A549 (cell line): ENCODE measurements at regions not wholly inside any gene's neighbourhood (a gene's known extent, or its start where the extent isn't known, plus 50 kb on each side); places are given as distances from the start of the nearest gene placed in this dataset.

Source experiments
- ATAC-seq, 2 experiments: fragments of 200-7000 bp in 1 of 2; fragments of >200 bp in 1 of 2; cut with Nextera tagmentation in 1 of 2; cut with Tn5 transposase in 1 of 2; 3 replicates each; pipeline versions ENCODE4 v1.8.0 to v1.9.1; 2018 to 2020; ENCODE audit warnings: mild to moderate bottlenecking in 1 of 2, moderate library complexity in 1 of 2
- CTCF ChIA-PET: fragments of 300-600 bp; sonication (Branson Sonifier 250); formaldehyde crosslinking; extraction: SDS; loops from one replicate; lab custom pipeline; 2021; ENCODE audit warnings: antibody characterized with exemption, inconsistent platforms; lab: Yijun Ruan, JAX
- POLR2A ChIA-PET: fragments of 350-600 bp; formaldehyde crosslinking; extraction: SDS; loops from one replicate; lab custom pipeline; 2021; ENCODE audit warnings: antibody characterized with exemption, inconsistent platforms; lab: Yijun Ruan, JAX
- DNase-seq, 2 experiments: peaks; one replicate each; pipeline versions ENCODE4 v3.0.0 to v3.0.0-alpha.2; 2011 to 2016; ENCODE audit warnings: low read depth in 1 of 2, low spot score in 1 of 2
- FAIRE-seq: peaks from 2 replicates; lab custom pipeline; 2011; peaks lifted over from hg19 to GRCh38; lab: Jason Lieb, UNC
- H3K27ac ChIP-seq, 2 experiments: fragments of >200 bp; sonication (Bioruptor Twin); formaldehyde crosslinking; 3 replicates each; pipeline ENCODE4 v1.5.1; 2016 to 2017
- H3K4me1 ChIP-seq: fragments of >200 bp; sonication (Bioruptor Twin); formaldehyde crosslinking; 3 replicates; pipeline ENCODE4 v1.6.1; 2016
- H3K4me2 ChIP-seq: fragments of >200 bp; sonication (Bioruptor Twin); formaldehyde crosslinking; 3 replicates; pipeline ENCODE4 v1.6.1; 2016
- H3K4me3 ChIP-seq: fragments of >200 bp; sonication (Bioruptor Twin); formaldehyde crosslinking; 3 replicates; pipeline ENCODE4 v1.5.1; 2016
- H3K9me3 ChIP-seq: fragments of >200 bp; sonication (Bioruptor Twin); formaldehyde crosslinking; 3 replicates; pipeline ENCODE4 v1.6.1; 2016
- CHD2 ChIP-seq: fragments of 150-350 bp; IDR thresholded peaks from 2 replicates; pipeline ENCODE4 v1.6.1; 2014; ENCODE audit warnings: low read length; ENCODE audit not compliant: partially characterized antibody
- EHF ChIP-seq: fragments of 250-450 bp; sonication (Bioruptor Pico); IDR thresholded peaks from 2 replicates; pipeline ENCODE4 v1.5.0; 2020; ENCODE audit warnings: mild to moderate bottlenecking
- FOSB ChIP-seq: fragments of 250-450 bp; sonication (Bioruptor Pico); IDR thresholded peaks from 2 replicates; pipeline ENCODE4 v1.5.0; 2020; ENCODE audit warnings: mild to moderate bottlenecking, moderate library complexity
- FOSL2 ChIP-seq, 2 experiments: fragments of 450-650 bp in 1 of 2; fragments of >200 bp in 1 of 2; sonication (Bioruptor Twin) in 1 of 2; formaldehyde crosslinking; IDR thresholded peaks; 2 replicates each; pipeline versions ENCODE4 v1.5.0 to v1.6.1; 2016 to 2020; ENCODE audit warnings: mild to moderate bottlenecking in 1 of 2, moderate library complexity in 1 of 2
- HOXB13 ChIP-seq: fragments of 250-450 bp; sonication (Bioruptor Pico); IDR thresholded peaks from 2 replicates; pipeline ENCODE4 v1.5.0; 2020; ENCODE audit warnings: low read depth, mild to moderate bottlenecking, moderate library complexity
- HOXB5 ChIP-seq: fragments of 250-450 bp; sonication (Bioruptor Pico); IDR thresholded peaks from 2 replicates; pipeline ENCODE4 v1.5.0; 2020; ENCODE audit warnings: mild to moderate bottlenecking, moderate library complexity
- JUN ChIP-seq, 2 experiments: fragments of >200 bp; sonication (Bioruptor Twin); formaldehyde crosslinking; IDR thresholded peaks; 2 replicates in 1 of 2; 3 replicates in 1 of 2; pipeline ENCODE4 v1.6.1; 2016 to 2017
- JUNB ChIP-seq: fragments of >200 bp; sonication (Bioruptor Twin); formaldehyde crosslinking; IDR thresholded peaks from 2 replicates; pipeline ENCODE4 v1.6.1; 2016
- KDM1A ChIP-seq: fragments of 200-600 bp; sonication (generic); IDR thresholded peaks from 2 replicates; pipeline ENCODE4 v1.6.1; 2016; ENCODE audit warnings: low read depth, mild to moderate bottlenecking
- KDM5A ChIP-seq: fragments of 200-600 bp; sonication (generic); IDR thresholded peaks from 2 replicates; pipeline ENCODE4 v1.6.1; 2016; ENCODE audit warnings: antibody characterized with exemption, mild to moderate bottlenecking
- MYC ChIP-seq: IDR thresholded peaks from 2 replicates; pipeline ENCODE4 v1.6.1; 2012; ENCODE audit warnings: mild to moderate bottlenecking, inconsistent platforms, low read length, improper control_type of control experiment, borderline replicate concordance
- NFE2L2 ChIP-seq: fragments of 150-350 bp; conservative IDR thresholded peaks from 2 replicates; pipeline ENCODE4 v1.6.1; 2014; ENCODE audit warnings: low read length
- POLR2A ChIP-seq: IDR thresholded peaks from 2 replicates; pipeline ENCODE4 v1.6.1; 2012; ENCODE audit warnings: mild to moderate bottlenecking, low read length
- RARB ChIP-seq: fragments of 250-450 bp; sonication (Bioruptor Pico); IDR thresholded peaks from 2 replicates; pipeline ENCODE4 v1.8.0; 2021; ENCODE audit warnings: mild to moderate bottlenecking, moderate library complexity
- RCOR1 ChIP-seq: fragments of 150-350 bp; IDR thresholded peaks from 2 replicates; pipeline ENCODE4 v1.6.1; 2014; ENCODE audit warnings: antibody characterized with exemption, low read length, low read depth
- RFX5 ChIP-seq: fragments of 450-650 bp; IDR thresholded peaks from 2 replicates; pipeline ENCODE4 v1.7.1; 2014; ENCODE audit warnings: antibody characterized with exemption, mild to moderate bottlenecking, moderate library complexity
- ZC3H11A ChIP-seq: fragments of 450-650 bp; IDR thresholded peaks from 2 replicates; pipeline ENCODE4 v1.6.1; 2014; ENCODE audit warnings: antibody characterized with exemption, mild to moderate bottlenecking
- ZFP36 ChIP-seq: fragments of 450-650 bp; IDR thresholded peaks from 2 replicates; pipeline ENCODE4 v1.6.1; 2014; ENCODE audit warnings: borderline replicate concordance; ENCODE audit not compliant: partially characterized antibody
- ZSCAN20 ChIP-seq: fragments of 250-450 bp; sonication (Bioruptor Pico); IDR thresholded peaks from 2 replicates; pipeline ENCODE4 v1.8.0; 2022; ENCODE audit warnings: mild to moderate bottlenecking, moderate library complexity
- WGBS: methylation state at CpG from one replicate; pipeline ENCODE4 v1.1.6; 2017; ENCODE audit errors: missing lambda C conversion rate; 5-methylcytosine and 5-hydroxymethylcytosine counted together
- TF ChIP-seq, protein P1 (sequence below): fragments of >200 bp; sonication (Bioruptor Twin); formaldehyde crosslinking; IDR thresholded peaks from 3 replicates; pipeline ENCODE4 v1.5.1; 2016
- TF ChIP-seq, protein P2 (sequence below): IDR thresholded peaks from 2 replicates; pipeline ENCODE4 v1.6.1; 2012; ENCODE audit warnings: low read depth, borderline replicate concordance
- TF ChIP-seq, protein P3 (sequence below): fragments of 250-450 bp; sonication (Bioruptor Pico); IDR thresholded peaks from 2 replicates; pipeline ENCODE4 v1.5.0; 2020; ENCODE audit warnings: low read depth, mild to moderate bottlenecking, moderate library complexity
- TF ChIP-seq, protein P4 (sequence below): IDR thresholded peaks from 2 replicates; pipeline ENCODE4 v1.6.1; 2012
- TF ChIP-seq, protein P5 (sequence below): fragments of 450-650 bp; IDR thresholded peaks from 2 replicates; pipeline ENCODE4 v1.6.1; 2014; ENCODE audit warnings: antibody characterized with exemption
- TF ChIP-seq, protein P6 (sequence below): fragments of >200 bp; sonication (Bioruptor Twin); formaldehyde crosslinking; IDR thresholded peaks from 3 replicates; pipeline ENCODE4 v1.6.1; 2016
- TF ChIP-seq, protein P7 (sequence below): fragments of 150-350 bp; IDR thresholded peaks from 2 replicates; pipeline ENCODE4 v1.6.1; 2014; ENCODE audit warnings: low read depth, mild to moderate bottlenecking, low read length
- TF ChIP-seq, protein P8 (sequence below): fragments of 200-600 bp; sonication (generic); IDR thresholded peaks from 2 replicates; pipeline ENCODE4 v1.6.1; 2016; ENCODE audit warnings: antibody characterized with exemption, mild to moderate bottlenecking, moderate library complexity

DNA sequence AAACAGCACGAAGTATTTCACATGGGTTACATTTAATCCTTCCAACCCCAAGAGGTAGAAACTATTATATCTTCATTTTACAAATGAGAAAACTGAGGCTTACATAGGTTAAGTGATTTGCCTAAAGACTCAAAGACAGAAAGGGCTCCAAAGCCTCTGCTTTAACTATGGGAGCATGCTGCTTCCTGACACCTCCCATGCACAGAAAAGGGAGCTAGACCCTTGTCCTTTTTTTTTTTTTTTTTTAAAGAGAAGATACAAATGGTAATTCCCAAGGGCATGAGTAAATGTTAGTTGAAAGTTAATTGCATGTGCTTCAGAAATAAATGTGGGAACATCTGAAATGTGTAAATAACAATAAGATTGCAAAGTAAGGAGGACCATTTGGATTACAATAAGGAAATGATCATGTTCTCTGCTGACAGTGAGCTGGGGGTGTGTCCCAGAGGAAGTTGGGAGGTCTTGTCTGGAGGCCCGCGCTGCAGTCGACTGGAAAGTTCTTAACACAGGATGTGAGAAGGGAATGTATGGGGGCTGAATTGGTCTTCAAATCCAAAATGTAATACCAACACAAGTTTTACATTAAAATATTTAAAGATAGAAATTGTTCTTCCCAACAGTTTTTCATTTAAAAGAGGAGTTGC lies 500.3 kb downstream of the KLF12 start:
- CTCF ChIA-PET: no interaction called here
- WGBS: 49% methylated on average over 4 of the region's 4 CpGs
- no peaks in the 10 kb centered on the region for H3K4me1 ChIP-seq

DNA sequence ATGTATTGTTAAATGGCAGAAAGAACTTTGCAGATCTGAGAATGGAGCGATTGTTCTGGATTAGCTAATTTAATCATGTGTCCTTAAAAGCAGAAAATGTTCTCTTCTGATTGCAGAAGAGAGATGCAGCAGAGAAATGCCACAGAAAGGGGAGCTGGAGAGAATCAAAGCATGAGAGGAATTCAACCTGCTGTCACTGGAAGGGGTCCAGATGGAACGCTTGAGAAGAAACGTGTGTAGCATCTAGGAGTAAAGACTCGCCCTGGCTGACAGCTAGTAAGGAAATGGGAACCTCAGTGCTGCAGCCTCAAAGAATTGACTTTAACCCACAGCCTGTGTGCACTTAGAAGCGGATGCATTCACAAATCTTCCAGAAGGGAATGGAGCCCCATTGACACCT lies 502.8 kb downstream of the KLF12 start:
- POLR2A ChIA-PET: no interaction called here
- Histone ChIP-seq H3K4me2 (no peak overlapping the region), H3K9me3 (no peaks in the 10 kb centered on the region), H3K27ac (no peak overlapping the region), H3K4me1 (no peaks in the 10 kb centered on the region), H3K4me3 (no peak overlapping the region)
- 86% methylated on average over 5 of the region's 5 CpGs for WGBS
- ATAC-seq: no peak
- CTCF ChIA-PET: no interaction called here
- no peak for DNase-seq
- no peak for FAIRE-seq
- TF ChIP-seq FOSL2 (IDR thresholded peaks at IDR 0.05) (no peak), FOSL2 (CRISPR knock-in tag; IDR thresholded peaks at IDR 0.05) (no peak), RARB (CRISPR knock-in tag) (no peak), JUN (IDR thresholded peaks at IDR 0.05) (no peak), MYC (no peak), JUNB (no peak), NFE2L2 (no peak), EHF (CRISPR knock-in tag) (no peak), RCOR1 (no peak), ZSCAN20 (CRISPR knock-in tag) (no peak)
- TF ChIP-seq, protein P1, sequence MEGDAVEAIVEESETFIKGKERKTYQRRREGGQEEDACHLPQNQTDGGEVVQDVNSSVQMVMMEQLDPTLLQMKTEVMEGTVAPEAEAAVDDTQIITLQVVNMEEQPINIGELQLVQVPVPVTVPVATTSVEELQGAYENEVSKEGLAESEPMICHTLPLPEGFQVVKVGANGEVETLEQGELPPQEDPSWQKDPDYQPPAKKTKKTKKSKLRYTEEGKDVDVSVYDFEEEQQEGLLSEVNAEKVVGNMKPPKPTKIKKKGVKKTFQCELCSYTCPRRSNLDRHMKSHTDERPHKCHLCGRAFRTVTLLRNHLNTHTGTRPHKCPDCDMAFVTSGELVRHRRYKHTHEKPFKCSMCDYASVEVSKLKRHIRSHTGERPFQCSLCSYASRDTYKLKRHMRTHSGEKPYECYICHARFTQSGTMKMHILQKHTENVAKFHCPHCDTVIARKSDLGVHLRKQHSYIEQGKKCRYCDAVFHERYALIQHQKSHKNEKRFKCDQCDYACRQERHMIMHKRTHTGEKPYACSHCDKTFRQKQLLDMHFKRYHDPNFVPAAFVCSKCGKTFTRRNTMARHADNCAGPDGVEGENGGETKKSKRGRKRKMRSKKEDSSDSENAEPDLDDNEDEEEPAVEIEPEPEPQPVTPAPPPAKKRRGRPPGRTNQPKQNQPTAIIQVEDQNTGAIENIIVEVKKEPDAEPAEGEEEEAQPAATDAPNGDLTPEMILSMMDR: no peak
- TF ChIP-seq, protein P2, sequence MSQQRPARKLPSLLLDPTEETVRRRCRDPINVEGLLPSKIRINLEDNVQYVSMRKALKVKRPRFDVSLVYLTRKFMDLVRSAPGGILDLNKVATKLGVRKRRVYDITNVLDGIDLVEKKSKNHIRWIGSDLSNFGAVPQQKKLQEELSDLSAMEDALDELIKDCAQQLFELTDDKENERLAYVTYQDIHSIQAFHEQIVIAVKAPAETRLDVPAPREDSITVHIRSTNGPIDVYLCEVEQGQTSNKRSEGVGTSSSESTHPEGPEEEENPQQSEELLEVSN: no peak
- TF ChIP-seq, protein P3, sequence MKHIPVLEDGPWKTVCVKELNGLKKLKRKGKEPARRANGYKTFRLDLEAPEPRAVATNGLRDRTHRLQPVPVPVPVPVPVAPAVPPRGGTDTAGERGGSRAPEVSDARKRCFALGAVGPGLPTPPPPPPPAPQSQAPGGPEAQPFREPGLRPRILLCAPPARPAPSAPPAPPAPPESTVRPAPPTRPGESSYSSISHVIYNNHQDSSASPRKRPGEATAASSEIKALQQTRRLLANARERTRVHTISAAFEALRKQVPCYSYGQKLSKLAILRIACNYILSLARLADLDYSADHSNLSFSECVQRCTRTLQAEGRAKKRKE: no peak
- TF ChIP-seq, protein P4, sequence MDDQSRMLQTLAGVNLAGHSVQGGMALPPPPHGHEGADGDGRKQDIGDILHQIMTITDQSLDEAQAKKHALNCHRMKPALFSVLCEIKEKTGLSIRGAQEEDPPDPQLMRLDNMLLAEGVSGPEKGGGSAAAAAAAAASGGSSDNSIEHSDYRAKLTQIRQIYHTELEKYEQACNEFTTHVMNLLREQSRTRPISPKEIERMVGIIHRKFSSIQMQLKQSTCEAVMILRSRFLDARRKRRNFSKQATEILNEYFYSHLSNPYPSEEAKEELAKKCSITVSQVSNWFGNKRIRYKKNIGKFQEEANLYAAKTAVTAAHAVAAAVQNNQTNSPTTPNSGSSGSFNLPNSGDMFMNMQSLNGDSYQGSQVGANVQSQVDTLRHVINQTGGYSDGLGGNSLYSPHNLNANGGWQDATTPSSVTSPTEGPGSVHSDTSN: no peak
- TF ChIP-seq, protein P5, sequence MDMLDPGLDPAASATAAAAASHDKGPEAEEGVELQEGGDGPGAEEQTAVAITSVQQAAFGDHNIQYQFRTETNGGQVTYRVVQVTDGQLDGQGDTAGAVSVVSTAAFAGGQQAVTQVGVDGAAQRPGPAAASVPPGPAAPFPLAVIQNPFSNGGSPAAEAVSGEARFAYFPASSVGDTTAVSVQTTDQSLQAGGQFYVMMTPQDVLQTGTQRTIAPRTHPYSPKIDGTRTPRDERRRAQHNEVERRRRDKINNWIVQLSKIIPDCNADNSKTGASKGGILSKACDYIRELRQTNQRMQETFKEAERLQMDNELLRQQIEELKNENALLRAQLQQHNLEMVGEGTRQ: no peak

More for the DNA sequence above, 500.3 kb downstream of the KLF12 start:
- Histone ChIP-seq H3K9me3 (no peaks in the 10 kb centered on the region), H3K4me3 (no peak overlapping the region), H3K4me2 (no peak overlapping the region)
- FAIRE-seq (no peak), ATAC-seq (no peak), DNase-seq (no peak)
- TF ChIP-seq EHF (CRISPR knock-in tag): no peak
- TF ChIP-seq, protein P6, sequence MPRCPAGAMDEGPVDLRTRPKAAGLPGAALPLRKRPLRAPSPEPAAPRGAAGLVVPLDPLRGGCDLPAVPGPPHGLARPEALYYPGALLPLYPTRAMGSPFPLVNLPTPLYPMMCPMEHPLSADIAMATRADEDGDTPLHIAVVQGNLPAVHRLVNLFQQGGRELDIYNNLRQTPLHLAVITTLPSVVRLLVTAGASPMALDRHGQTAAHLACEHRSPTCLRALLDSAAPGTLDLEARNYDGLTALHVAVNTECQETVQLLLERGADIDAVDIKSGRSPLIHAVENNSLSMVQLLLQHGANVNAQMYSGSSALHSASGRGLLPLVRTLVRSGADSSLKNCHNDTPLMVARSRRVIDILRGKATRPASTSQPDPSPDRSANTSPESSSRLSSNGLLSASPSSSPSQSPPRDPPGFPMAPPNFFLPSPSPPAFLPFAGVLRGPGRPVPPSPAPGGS: no peak
- no peak for TF ChIP-seq HOXB5 (CRISPR knock-in tag)
- no peak for TF ChIP-seq POLR2A
- TF ChIP-seq, protein P7, sequence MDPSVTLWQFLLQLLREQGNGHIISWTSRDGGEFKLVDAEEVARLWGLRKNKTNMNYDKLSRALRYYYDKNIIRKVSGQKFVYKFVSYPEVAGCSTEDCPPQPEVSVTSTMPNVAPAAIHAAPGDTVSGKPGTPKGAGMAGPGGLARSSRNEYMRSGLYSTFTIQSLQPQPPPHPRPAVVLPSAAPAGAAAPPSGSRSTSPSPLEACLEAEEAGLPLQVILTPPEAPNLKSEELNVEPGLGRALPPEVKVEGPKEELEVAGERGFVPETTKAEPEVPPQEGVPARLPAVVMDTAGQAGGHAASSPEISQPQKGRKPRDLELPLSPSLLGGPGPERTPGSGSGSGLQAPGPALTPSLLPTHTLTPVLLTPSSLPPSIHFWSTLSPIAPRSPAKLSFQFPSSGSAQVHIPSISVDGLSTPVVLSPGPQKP: no peak
- TF ChIP-seq HOXB13 (CRISPR knock-in tag): no peak
- TF ChIP-seq CHD2: no peak
- TF ChIP-seq FOSB: no peak
- TF ChIP-seq MYC: no peak
- no peak for TF ChIP-seq KDM1A
- TF ChIP-seq ZC3H11A: no peak
- no peak for TF ChIP-seq ZFP36
- no peak for TF ChIP-seq KDM5A
- TF ChIP-seq RFX5: no peak
- TF ChIP-seq, protein P8, sequence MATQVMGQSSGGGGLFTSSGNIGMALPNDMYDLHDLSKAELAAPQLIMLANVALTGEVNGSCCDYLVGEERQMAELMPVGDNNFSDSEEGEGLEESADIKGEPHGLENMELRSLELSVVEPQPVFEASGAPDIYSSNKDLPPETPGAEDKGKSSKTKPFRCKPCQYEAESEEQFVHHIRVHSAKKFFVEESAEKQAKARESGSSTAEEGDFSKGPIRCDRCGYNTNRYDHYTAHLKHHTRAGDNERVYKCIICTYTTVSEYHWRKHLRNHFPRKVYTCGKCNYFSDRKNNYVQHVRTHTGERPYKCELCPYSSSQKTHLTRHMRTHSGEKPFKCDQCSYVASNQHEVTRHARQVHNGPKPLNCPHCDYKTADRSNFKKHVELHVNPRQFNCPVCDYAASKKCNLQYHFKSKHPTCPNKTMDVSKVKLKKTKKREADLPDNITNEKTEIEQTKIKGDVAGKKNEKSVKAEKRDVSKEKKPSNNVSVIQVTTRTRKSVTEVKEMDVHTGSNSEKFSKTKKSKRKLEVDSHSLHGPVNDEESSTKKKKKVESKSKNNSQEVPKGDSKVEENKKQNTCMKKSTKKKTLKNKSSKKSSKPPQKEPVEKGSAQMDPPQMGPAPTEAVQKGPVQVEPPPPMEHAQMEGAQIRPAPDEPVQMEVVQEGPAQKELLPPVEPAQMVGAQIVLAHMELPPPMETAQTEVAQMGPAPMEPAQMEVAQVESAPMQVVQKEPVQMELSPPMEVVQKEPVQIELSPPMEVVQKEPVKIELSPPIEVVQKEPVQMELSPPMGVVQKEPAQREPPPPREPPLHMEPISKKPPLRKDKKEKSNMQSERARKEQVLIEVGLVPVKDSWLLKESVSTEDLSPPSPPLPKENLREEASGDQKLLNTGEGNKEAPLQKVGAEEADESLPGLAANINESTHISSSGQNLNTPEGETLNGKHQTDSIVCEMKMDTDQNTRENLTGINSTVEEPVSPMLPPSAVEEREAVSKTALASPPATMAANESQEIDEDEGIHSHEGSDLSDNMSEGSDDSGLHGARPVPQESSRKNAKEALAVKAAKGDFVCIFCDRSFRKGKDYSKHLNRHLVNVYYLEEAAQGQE: no peak
- TF ChIP-seq, all 56 proteins: peak for 0
- no peak overlapping the region for H3K27ac ChIP-seq
- POLR2A ChIA-PET: no interaction called here
